ENCODE measurements at regions not wholly inside any gene's neighbourhood (a gene's known extent, or its start where the extent isn't known, plus 50 kb on each side); places are given as distances from the start of the nearest gene placed in this dataset.
A peak's percentile ranks its signal among the peaks of the same experiment; 100 is the strongest.

- no peak for DNase-seq
Measured at GRCh38 chr11:112795911-112796649, 165.1 kb upstream of the NCAM1 start.

DNA sequence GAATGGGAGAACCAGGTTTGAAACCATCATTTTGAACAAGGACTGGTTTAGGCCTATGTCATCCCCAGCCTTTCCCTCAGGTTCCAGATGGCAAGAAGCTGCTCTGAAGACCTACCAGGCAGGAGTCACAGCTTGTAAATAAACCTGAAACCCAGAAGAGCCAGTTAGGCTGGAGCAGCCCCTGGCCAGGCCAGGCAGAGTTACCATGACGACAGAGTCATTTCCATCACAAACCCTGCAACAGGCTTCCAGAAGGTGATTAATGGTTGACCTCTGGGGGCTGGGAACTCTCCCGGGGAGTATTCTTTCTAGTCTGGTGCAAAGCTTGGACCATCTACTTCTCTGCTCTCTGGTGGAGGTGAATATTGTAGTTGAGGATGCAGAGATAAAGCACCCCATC is 164.1 kb upstream of the NCAM1 start:
- DNase-seq, result no peak

DNA sequence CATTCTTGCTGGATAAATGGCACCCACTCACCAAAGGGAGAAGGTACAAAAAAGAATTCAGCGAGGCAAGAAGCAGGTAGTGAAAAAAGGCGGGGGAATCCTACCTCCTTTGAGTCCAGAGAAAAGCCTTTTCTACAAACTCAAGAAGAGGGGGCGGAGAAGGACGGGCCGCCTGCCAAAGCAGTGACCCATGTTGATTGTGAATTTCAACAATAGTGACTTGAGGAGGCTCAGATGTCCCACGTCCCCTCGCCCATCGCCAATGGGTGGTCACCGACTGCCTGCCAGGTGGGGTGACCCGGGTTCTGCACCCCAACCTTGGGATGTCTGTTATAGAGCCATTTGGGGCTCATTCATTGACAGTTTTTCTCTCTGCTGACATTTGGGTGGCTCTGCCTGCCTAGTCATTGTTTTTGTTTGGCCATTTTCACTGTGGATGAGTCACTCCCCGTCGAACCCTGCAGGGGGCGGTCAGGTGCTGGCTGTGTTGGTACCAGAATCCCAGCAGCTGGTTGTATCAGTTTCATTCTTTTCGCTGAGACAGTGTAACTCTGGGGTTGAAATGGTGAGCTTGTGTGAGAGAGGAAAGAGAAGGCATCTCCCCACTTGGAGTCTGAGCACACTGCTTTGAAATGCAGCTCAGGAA is 163.4 kb upstream of the NCAM1 start:
- peak; percentile 31 for DNase-seq

DNA sequence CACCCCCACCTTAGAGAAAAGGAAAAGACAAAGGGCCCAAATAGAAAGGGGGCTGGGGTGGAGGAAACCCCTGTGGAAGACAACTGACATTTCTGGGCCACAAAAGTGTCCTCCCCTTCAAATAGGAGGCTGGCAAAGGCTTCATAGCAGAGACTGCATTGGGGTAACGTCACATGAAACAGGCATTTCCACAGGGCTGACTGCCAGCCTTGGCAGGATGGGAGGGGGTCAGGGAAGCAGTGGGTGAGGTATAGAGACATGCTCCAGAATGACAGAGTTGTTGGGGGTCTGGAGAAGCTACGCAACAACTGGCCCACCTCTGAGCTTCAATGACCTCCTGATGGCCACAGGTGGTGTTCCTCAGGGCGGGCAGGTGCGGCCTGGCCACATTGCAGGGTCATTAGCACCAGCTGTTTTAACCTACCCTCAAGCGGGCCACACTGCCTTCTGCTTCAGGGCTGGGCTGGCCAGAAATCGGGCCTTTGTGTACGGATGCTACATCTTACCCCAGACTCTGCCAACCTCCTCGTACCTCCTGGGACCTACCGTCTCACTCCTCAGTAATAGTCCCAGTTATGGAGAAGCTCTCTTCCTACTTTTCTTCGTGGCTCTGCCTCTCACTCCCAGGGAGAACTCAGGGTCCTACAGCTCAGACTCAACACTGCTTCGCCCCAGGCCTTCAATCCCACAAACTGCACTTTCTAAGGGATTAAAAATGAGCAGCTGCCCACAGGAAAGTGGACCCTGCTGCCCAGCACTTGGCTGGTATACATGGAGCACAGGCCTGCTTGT is 160.0 kb upstream of the NCAM1 start:
- no peak for DNase-seq

GRCh38 chr11:112801817-112802088 is 159.5 kb upstream of the NCAM1 start:
- DNase-seq, result no peak

- peak; percentile 38 for DNase-seq
Measured at GRCh38 chr11:112805658-112806057, 155.6 kb upstream of the NCAM1 start.

- no peak for DNase-seq
Measured at GRCh38 chr11:112806256-112806655, 155.0 kb upstream of the NCAM1 start.

- peak; percentile 68 for DNase-seq
Measured at GRCh38 chr11:112806876-112807275, 154.3 kb upstream of the NCAM1 start.

GRCh38 chr11:112809429-112809828 is 151.8 kb upstream of the NCAM1 start:
- DNase-seq, result no peak

- no peak for DNase-seq
Measured at GRCh38 chr11:112810951-112811350, 150.3 kb upstream of the NCAM1 start.

DNA sequence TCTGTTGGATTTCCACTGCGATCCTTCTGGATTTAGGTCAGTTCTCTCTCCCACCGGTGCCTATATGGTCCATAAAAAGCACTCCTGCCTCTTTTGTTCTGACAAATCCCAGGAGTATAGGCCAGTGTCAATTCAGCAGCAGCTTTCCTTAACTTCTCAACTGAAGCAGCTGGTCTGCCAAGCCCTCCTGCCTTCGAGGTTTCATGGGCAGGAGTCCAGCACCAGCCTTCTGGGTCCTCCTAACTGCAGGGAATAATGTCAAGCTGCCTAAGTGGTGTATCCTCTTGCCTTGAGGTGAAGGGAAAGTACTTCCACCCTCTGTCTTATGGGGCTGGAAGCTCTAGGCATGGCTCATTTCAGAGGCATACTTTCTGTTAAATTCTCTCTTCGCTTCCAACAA is 149.4 kb upstream of the NCAM1 start:
- no peak for DNase-seq

DNA sequence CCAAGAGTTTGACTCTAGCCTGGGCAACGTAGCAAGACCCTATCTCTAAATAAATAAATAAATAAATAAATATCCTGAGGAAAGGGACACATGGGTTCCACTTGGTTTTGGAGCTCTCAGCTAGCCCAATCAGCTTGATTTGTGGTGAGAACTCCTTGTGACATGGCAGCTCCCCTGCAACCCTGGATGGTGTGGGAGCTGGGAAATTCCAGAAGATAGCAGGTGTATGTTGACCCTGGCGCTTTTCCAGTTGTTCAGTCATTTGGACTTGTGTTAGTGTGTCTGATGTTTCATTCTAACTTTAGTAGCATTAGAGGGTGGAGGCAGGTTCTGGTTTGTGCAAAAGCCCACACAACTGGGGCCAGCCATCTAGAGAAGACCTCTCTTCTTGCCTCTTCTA is 148.5 kb upstream of the NCAM1 start:
- peak; percentile 5 for DNase-seq

DNA sequence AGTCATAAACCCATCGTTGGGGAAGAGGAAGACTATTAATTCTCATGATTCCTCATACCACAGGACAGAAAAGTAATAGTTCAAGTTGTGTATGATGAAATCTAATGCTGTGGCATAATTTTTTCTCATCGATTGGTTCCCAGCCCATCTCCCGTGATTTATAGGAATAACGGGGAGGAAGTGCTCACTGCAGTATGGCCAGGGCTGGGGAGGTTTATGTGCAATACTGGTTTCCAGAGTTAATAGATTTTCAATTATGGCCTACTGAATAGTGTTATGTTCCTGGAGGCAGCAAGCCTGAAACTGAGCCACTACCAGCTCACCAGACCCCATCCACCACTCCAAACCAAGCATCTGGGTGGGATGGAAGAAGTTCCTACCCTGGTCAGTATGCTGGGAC is 147.1 kb upstream of the NCAM1 start:
- DNase-seq, result no peak

GRCh38 chr11:112817376-112817775 is 143.8 kb upstream of the NCAM1 start:
- DNase-seq, result no peak

DNA sequence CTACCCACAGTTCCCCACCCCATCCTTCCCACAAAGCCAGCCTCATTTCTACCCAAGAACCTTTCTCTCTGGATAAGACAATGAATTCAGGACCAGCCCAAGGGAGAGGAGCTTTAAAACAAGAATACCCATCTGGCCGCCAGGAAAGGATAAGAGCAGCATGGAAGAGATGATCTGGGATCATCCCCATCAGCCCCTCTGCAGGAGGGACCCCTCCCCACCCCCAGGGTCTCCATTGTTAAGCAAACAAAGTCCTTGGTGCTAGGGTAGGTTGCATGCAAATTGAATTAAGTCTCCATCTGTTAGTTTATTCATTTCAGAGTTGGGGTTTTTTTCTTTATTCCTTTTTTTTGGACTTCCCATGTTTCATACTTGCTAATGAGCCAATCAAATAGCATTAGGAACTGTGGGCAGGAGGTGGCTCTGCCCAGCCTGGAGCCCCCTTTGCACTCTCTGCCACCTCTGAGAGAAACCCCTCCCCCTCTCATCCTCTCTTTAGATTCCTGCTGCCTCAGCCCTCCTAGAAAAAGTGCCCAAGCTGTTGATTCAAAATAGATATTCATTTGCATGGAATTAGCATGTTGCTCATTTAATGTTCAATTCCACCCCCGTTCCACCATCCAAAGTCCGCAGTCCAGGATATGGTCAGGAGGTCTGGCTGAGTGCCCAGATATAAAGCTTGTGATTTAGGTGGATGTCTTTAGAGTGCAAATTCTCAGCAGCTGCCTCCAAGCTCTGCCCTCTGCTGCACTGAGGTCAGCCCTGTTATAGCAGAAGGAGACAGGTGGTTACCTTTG is 138.5 kb upstream of the NCAM1 start:
- peak; percentile 17 for DNase-seq

DNA sequence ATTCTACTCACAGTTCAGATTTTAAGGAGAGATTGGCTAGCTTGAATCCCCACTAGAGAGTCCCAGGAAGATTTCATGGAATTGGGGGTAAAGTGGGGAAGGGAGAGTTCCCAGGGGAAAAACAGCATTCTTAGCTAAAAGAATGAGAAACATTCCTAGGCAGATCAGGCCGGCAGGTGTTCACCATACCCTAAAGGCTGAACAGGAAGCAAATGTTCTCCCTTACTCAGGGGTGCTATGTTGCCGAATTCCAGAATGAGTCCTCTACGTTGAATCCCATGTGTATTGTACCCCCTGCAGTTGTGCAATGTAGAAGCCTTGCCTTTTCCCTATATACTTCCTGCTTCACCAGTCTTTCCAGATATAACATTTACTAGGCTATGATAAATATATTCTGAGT is 135.2 kb upstream of the NCAM1 start:
- no peak for DNase-seq

GRCh38 chr11:112826788-112827187 is 134.4 kb upstream of the NCAM1 start:
- DNase-seq, result no peak

GRCh38 chr11:112828421-112828820 is 132.8 kb upstream of the NCAM1 start:
- no peak for DNase-seq

DNA sequence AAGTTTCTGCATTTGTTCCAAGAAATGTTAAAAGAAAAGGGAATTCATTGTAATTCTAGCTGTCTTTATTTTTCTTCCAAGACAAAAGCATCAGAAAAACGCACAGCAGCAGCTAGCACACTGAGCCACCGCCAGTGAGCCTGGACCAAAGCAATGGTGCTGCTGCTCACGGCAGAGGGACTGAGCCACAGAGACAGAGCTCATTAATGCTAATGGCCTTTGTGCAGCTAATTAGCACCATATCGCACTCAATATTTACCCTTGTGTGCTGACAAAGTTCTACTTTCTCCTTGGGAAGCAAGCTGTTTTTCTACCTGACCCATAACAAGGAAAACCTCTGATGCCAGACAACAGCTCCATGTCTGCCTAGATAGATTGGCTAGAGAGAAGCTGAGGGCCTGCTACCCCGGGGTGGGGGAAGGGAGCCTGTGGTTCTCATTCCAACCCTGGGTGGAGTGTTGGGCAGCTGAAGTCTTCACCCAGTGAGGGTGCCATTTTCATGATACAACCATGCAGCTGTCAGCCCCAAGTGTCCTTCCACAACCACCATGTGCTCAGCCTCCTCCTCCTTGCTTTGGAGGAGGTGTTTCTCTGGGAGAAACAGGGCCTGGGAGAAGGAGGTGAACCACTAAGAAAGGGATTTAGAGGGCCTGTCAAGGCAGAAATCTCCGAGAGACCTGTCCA is 131.1 kb upstream of the NCAM1 start:
- DNase-seq, result no peak

GRCh38 chr11:112831041-112831440 is 130.2 kb upstream of the NCAM1 start:
- DNase-seq, result no peak

GRCh38 chr11:112831969-112832766 is 129.1 kb upstream of the NCAM1 start:
- no peak for DNase-seq

- DNase-seq, result peak; percentile 91
Measured at GRCh38 chr11:112834277-112834755, 126.9 kb upstream of the NCAM1 start.
